SH-SY5Y (cell line): ENCODE measurements at regions not wholly inside any gene's neighbourhood (a gene's known extent, or its start where the extent isn't known, plus 50 kb on each side); places are given as distances from the start of the nearest gene placed in this dataset.

Source experiments
- GATA2 ChIP-seq: IDR thresholded peaks from 2 replicates; pipeline ENCODE4 v1.6.1; 2011; ENCODE audit warnings: mild to moderate bottlenecking, low read depth, low read length
- GATA3 ChIP-seq: IDR thresholded peaks from 2 replicates; pipeline ENCODE4 v1.6.1; 2011; ENCODE audit warnings: low read depth, mild to moderate bottlenecking, low read length, moderate library complexity

DNA sequence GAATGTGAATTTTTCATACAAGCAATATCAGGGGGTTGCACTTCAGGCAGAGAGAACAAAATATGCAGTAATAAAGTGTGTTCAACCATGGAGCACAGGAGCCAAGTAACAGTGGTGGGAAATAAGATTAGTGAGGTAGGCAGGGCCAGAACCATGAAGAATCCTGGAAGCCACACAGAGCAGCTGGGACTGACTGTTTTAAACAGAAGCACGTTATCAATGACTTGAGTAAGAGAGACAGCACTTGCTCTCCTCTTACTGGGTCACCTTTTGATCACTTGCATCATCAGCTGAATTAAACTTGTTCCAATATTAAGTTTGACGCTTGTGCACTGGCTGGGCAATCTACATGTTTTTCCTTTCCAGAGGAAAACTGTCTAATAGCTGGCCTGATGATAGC is 238.5 kb downstream of the TBX18 start:
- TF ChIP-seq GATA3 (no peak), GATA2 (no peak)
